ENCODE measurements at regions not wholly inside any gene's neighbourhood (a gene's known extent, or its start where the extent isn't known, plus 50 kb on each side); places are given as distances from the start of the nearest gene placed in this dataset.

DNA sequence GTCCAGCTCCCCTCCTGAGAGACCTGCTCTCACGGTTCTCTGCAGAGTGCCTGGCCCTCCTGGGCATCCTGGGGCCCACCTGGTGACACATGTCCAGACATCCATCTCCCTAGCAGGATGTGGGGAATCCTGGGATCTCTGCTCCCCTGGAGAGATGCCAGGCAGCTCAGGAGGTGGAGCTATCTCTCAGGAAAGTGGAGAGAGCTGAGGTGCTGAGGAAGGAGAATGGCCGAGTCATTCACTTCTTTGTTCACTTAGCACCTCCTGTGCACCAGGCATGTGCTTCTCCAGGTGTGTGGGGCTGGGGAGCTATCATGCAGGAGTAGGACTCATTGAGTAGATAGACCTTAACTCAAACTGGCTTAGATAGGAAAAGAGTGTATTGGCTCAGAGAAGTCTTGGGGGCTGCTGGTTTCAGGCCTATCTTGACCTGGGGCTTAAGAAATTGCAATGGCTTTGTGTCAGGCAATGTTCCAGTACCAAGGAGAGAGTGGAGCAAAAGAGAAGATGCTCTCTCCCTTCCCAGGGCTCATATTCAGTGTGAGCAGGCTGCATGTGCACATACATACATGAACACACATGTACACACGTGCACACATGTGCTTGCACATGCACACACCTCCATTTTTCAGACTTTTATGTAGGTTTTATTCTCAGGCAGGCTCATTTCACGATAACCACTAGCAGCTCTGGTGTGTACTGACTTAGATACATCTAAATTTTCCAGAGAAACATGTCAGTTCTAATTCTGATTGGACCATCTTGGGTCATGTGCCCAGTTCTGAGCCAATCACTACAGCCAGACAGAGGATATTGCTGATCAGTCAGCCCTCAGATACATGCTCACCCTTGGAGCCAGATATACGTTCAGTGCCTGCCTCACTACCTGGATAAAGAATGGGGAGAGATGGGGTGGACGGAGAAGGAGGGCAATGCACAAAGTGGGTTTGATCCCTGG, 437.6 kb downstream of the PTPRU start:
- no peak for DNase-seq (ENCODE audit: low read depth)

DNA sequence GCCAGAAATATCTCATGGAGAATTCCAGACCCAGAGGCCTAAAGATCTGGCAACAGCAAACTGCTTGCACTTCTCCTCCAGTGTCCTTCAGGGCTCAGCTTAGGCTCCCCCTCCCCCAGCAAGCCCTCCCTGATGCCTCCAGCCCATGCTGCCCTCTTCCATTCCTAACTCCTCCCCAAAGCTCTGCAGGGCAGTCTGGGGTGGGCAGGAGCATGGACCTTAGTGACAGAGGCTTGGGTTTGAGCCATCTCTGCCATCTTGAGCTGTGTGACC, 436.8 kb downstream of the PTPRU start:
- no peak for DNase-seq (ENCODE audit: low read depth)

DNA sequence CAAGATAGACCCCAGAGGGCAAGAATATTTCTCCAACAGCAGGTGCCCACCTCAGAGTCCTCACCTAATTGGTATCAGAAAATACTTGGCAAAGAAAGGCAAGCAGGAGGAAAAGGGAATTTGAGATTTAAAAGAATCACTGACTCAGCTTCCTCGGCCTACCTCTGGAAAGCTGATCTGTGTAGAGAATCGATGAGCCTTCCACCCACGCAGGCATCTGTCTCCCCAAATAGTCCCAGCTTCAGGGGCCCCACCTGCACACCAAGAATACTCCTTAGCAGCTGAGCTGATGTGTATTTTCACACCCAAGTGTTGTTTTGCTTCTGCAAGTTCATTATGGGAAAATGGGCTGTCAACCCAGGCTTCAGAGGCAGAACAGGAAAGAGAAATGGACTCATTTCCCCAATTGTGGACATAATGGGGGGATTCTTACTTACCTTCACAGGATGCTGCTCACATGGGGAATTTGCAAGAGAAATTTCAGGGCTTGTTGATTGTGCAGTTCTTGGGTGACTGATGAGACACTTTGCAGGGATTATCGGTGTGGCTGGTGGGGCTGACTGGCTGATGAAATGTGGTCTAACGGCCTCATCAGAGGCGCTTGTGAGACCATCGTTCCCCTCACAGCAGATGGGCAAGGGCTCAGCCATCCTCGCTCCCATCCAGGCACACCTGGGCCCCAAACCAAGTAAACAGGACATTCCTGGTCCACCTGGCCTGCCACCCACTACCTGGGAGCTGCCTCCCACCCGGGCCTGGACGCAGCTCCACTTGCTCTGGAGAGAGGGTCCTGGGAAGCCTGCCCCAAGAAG, 436.3 kb downstream of the PTPRU start:
- DNase-seq (ENCODE audit: low read depth): no peak

DNA sequence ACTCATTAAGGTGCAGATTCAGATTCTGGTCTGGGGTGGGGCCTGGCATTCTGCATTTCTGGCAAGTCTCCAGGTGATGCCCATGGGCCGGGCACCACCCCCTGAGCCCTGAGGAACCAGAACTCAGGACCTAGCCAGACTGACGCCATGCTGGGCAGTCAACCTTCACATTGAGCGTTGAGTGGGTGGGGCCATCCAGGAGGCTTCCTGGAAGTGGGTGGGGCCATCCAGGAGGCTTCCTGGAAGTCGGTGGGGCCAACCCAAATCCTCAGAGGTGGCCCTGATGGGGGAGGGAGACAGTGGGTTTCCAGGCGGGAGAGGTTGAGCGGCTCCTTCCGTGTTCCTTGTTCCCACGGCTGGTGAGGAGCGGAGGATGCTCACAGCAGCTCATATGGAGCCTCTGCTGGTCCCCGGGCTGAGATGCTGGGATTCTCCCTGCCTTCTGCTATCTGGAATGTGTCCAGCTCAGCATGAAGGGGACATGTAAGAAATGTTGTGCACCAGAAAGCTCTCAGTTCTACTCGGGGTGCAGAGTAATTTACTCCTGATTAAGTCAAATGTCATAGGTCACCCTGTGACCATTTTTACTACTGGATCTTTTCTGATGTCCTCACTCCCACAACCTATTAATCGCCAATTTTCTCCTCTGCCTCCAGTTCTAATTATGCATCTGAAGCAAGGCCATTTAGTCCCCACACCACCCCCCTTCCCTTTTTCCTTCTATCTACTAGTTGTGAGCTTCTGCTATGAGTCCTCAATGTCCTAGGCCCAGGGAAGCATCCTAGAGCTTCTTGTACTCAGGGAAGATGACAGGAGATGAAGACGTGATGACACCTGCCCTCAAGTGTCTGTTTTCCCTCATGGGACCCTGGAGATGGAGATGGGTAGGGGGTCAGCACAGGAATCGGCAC, 435.4 kb downstream of the PTPRU start:
- no peak for DNase-seq (ENCODE audit: low read depth)

DNA sequence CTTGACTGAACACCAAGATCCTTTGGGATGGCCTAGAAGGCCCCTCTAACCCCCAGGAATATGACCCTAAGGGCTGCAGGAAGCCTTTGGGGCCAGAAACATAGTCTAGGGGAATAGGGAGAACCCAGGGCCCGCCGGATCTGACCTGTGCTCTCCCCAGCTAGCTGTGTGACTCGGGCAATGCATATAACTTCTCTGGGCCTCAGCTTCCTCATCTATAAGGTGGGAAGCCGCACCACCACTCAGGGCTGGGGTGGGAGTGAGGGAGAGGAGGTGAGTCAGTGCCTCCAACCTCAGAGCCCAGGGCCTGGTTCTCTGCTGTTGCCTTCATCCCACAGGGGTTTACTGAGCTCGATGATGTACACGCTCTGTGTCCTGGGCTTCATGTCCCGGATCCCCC, 434.4 kb downstream of the PTPRU start:
- DNase-seq (ENCODE audit: low read depth): no peak

DNA sequence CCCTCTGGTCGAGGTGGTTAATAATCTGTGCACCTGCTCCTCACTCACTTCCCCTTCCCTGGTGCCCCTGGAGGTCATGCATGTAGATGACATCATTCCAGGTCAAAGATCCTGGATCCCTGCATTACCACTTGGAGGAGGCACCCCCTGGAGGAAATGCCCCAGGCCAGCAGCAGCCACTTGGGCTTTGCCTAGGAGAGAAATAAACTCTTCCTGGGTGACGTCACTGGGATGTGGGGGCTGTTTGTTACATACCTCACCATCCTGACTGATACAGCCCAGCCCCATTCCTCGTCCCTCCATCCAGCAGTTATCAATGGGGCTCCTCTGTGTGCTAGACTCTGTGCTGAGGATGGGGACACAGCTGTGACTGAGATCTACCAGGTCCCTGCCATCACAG, 433.6 kb downstream of the PTPRU start:
- DNase-seq (ENCODE audit: low read depth): no peak

DNA sequence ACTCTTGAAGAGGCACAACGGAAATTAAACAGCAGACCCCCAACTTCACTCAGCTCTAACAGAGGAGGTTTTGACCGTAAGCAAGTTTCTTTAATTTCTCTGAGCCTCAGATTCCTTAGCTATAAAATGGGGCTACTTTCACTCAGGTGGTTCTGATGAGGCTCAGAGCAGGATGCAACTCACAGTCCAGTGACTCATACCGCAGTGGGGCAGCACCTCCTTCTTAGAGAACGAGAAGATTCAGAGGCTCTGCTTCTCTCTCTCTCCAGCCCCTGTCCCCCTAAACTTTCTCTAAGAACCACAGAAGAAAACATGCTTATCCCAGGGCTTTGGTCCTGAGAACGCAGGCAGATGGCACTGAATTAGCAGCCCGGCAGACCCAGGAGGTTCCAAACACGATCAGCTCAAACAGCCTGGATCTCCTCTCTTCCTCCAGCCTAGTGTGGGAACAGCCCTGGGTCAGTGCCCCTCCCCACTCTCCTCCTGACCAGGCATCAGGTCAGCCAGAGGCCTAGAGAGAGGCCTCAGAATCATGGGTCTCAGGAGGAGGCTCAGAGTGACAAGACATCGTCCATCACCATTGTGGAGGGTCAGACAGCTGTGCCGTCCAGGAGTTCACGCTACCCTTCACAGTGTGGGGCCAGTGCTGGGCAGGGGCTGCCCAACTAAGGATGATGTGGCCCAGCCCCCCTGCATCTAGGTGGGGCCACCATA, 433.0 kb downstream of the PTPRU start:
- no peak for DNase-seq (ENCODE audit: low read depth)

DNA sequence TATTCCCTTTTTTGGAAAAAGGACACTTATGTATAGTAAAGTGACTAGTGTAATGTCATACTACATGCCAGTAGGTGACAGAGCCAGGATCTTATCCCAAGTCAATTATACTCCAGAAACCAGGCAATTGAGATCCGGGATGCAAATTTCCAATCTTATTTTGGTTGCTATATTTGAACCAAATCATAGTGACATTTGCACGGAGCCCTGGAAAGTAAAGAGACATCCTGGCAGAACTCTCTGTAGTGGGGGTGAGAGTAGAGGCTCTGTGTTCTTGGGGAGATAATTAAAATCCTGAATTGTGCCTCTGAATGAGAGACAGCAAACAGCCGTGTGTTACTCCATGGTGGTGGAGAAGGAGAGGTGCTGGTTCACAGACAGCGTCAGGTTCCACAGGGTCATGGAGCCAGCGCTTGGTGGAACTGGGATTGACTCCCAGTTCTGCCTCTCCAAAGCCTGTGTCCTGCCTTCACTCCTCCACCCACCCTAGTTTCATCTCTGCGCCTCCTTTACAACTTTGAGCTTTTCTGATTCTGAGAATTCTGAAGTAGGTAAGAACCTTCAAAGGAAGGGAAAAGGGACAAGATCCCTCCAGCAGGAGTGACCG, 432.3 kb downstream of the PTPRU start:
- DNase-seq (ENCODE audit: low read depth): no peak

DNA sequence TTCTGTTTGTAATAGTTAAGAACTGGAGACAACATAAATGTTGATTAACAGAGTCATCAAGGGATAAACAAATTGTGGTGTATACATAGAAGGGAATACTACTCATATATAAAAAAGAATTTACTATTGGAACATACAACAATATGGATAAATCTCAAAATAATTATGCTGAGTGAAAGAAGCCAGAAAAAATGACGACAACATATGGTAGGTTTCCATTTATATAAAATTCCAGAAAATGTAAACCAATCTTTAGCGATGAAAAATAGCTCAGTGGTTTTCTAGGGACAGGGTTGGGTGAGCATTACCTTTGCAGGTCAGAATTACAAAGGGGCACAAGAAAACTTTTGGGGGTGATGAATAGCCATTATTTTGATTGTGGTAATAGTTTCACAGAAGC, 431.6 kb downstream of the PTPRU start:
- no peak for DNase-seq (ENCODE audit: low read depth)

DNA sequence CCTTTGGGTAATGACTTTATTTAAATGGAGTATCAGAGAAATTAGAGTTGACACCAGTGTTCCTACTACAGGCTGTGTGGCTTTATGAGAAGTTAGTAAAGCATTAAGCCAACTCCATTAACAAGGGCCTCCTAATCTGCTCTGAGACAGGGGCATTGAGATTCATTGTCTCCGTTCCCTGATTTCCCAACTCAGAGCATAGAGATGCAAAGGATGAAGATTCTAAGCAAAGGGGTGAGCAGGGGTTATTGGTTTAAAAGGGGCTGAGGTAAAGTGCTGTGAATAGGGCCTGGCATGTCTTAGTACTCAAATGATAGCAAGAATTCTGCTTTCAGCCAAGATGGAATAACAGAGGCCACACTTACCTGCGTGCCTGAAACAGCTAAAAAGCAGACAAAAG, 428.4 kb downstream of the PTPRU start:
- DNase-seq (ENCODE audit: low read depth): no peak

DNA sequence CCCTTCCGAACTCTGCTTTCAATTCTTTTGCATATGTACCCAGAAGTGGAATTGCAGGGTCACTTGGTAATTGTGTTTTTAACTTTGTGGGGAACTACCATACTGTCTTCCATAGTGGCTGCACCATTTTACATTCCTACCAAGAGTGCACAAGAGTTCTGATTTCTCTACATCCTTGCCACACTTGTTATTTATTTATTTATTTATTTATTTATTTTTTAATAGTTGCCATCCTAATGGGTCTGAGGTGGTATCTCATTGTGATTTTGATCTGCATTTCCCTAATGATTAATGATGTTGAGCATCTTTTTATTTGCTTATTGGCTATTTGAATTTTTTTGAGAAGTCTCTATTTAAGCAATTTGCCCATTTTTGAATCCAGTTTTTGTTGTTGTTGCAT, 422.4 kb downstream of the PTPRU start:
- no peak for DNase-seq (ENCODE audit: low read depth)

DNA sequence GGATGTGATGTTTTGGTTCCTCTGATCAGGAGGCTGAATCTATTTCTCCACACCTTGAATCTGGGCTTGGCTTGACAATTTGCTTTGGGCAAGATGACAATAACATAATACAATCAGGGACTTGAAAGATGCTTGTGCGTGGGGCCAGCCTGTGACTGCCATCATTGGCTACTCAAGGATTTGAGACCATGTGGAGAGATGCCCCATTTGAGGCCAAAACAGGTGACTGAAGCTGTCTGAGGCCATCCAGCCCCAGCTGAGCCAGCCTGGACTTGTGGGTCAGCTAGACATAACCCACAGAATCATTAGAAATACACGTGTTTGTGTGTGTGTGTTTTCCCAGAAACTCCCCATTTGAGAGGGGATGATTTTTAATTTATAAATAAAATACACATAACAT, 421.5 kb downstream of the PTPRU start:
- DNase-seq (ENCODE audit: low read depth): no peak

DNA sequence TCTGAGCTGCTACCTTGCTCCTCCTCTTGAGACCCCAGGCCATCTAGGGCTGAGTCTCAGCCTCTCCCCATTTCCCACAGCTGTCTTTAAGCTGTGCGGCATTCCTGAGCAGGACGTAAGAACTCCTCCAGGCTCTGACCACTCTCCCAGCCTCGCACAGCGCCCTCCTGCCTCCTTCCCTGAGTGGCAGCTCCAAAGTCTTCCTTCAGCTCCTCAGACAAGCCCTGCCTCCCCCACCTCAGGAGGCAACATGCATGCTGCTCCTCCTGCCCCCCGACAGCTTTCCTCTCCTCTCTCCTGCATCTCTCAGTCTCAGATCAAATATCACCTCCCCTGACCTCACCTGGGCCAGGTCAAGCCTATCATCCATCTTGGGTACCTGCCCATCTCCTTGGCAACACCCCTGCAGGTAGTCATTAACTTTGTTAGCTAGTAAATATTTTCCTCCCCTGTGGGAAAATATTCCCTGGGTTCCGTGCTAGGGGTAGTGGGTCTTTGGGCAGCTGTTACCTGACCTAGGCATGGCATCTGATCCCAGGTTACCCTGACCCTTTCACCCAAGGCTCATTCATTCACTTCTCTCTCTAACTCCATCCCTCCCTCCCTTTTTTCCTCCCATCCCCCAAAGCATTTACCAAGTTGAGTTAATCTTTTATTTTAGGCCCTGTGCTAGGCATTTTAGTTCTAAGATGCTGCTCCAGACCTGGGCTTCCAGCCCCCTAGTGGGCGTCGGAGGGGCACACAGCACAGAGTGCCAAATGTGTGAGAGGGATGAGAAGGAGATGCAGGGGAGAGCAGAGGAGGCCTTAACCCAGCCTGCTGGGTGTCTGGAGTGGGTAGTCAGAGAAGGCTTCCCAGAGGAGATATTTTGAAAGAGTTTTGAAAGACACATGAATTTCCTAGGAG, 419.9 kb downstream of the PTPRU start:
- no peak for DNase-seq (ENCODE audit: low read depth)

DNA sequence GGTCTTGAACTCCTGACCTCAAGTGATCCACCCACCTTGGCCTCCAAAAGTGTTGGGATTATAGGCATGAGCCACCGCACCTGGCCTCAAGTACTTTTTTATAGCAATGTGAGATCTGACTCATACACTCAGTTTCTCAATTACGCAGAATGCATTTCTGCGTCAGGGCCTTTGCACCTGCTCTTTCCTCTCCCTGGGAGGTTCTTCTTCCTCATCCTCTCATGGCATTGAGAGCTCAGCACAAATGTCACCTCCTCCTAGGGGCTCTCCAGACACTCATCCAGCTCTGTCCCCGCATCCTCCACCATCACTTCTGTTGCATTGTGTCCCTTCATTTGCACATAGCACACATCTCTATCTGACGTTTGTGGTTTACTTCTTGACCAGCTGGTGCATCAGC, 418.8 kb downstream of the PTPRU start:
- DNase-seq (ENCODE audit: low read depth): no peak

DNA sequence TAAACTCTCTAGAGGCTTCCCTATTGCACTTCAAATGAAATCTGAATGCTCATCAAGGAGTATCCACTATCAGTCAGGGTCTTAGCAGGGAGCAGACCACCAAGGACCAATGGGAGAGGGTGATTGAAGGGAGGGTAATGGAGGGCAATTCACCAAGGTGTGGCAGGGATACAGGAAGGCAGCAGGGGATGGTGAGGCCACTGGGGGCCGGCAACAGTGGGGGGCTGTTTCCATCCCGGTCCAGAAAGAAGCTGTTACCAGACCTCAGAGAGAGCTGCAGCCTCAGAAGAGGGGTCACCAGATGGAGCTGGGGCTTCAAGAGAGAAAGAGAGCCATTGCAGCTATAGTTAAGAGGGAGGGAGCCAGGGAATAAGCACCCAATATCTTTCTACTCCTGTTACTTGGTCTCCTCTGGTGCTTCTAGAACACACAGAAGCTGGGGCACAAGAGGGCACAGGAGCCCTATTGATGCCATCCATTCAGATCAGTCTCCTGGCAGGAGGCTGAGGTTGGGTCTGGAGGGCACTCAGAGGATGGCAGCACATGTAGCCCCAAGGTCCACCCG, 417.6 kb downstream of the PTPRU start:
- DNase-seq (ENCODE audit: low read depth): no peak

DNA sequence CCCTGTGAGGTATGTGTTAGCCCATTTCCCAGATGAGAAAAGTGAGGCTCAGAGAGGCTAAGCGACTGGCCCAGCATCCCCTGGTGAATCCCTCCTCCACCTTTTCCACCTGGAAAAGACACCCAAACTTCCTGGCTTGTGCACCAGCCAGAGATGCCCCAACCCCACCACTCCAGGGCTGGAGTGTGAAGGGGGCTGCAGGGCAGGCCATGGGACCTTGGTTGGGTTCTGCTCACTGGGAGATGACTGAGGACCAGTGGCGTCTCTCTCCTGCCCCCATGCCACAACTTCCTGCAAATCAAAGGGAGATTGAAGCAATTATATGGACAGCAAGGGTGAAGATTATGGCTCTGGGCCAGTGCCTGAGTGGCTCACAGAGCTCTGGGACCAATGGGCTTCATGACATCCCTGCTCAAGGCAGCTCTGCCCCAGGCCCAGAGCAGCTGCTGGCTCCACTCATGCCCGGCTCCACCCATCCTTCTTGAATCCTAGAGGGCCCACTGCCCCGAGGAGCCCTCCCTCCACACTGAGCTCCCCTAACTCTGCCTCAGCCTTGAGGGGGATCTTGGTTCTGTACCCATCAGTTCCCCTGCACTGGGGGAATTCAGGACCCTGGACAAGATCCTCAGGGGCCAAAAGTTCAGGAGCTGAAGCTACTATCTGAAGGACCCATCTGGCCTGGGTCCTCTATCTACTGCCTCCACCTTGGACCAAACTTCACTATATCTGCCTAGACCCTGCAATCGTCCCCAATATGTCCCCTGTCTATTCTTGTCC, 416.9 kb downstream of the PTPRU start:
- DNase-seq (ENCODE audit: low read depth): no peak

DNA sequence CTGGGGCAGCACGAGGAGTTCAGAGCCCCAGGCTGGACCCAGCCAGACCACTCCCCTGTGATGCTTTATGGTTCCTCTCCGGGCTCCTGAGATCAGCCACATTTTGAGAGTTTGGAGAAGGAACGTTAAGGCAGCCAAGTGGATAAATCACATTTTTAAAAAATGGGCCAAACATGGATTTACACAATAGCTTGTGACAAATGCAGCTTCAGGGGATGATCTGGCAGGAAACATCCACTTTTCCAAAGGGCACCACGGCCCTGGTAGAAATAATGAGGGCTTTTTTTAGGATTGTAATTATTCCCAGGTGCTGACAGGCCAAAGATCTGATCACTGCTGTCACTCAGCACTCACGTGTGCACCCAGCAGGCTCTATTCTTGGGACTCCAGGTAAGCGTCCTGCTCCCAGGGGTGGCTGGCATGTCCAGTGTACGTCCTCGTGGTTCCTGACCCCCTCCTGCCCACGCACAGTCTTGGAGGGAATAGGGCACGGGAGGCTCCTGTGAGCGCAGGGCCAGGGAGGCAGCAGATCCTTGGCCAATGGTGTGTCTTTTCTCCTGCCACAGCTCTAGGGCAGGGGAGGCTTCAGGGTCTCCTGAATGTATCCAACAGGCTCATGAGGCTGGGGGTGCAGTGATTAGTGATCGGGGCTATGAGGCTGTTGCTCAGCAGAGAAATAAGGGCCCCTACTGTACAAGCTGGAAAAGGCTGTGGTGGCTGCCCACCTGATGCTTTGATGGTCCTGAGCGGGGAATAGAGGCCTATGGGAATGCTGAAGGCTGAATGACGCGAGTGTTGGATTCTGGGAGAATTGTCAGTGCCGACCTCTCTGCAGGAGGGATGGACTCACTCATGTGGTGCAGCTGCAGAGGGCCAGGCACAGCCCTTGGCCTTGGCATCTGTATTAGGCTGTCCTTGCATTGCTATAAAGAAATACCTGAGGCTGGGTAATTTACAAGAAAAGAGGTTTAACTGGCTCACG, 415.7 kb downstream of the PTPRU start:
- peak; percentile 57 for DNase-seq (ENCODE audit: low read depth)

DNA sequence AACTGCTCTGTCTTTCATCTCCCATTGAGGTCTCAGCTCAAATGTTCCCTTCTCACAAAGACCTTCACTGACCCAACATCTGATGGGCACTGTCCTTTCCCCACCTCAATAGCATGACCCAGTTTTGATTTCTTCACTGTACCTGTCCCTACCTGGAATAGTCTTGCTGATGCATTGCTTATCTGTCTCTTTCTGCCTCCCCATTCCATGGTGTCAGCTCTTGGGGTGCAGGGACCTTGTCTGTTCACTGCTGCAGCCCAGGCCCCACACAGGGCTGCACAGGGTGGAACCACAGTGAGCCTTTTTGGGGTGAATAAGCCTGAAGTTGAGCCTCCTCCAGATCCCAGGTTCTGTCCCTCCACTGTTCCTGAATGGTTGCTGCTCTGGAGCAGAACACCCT, 414.9 kb downstream of the PTPRU start:
- no peak for DNase-seq (ENCODE audit: low read depth)
